Activated gamma-delta T cell (primary cell): ENCODE measurements at regions not wholly inside any gene's neighbourhood (a gene's known extent, or its start where the extent isn't known, plus 50 kb on each side); places are given as distances from the start of the nearest gene placed in this dataset.

Source experiments
- DNase-seq: peaks from one replicate; lab custom pipeline; 2025; lab: John Stamatoyannopoulos, UW

- DNase-seq, result no peak
Measured at GRCh38 chr4:135672202-135672601, 1470.6 kb upstream of the PABPC4L start.

DNA sequence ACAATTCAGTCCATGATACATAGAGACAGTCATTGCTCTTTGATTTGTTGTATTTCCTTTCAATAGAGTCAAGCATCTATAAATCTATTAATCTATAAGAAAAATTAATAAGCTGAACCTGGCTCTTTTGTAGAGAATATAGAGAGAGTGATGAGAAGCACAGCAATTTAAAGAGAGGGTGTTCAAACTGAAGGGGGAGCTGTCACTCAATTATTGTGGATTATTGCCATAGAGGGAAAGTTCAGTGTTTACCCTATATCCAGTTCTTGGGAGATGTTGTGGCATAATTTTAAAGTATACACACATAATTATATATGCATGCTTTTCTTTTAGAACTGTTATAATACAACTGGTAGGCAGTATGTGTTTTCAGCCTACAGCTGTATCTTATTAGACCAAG is 1469.0 kb upstream of the PABPC4L start:
- DNase-seq, result no peak
